ENCODE measurements at regions not wholly inside any gene's neighbourhood (a gene's known extent, or its start where the extent isn't known, plus 50 kb on each side); places are given as distances from the start of the nearest gene placed in this dataset.

DNA sequence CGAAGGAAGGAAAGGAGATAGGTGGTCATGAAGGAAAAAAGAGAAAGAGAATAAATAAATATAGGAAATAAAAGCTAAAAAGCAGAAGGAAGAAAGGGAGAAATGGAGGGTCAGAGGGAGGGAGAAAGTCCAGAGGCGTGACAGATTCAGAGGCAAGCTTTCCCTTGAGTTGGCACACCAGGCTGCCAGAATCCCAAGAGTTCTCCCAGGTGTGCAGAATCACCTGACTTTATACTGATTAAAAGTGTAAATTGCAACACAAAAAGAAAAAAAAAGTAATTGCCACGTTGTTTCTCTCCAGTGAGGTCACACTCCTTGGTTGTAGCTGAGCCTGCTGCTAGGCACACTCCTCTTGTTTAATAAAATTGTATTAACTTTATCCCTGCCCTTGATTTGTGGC, 669.9 kb upstream of the PKN2 start:
- TF ChIP-seq, protein P1, sequence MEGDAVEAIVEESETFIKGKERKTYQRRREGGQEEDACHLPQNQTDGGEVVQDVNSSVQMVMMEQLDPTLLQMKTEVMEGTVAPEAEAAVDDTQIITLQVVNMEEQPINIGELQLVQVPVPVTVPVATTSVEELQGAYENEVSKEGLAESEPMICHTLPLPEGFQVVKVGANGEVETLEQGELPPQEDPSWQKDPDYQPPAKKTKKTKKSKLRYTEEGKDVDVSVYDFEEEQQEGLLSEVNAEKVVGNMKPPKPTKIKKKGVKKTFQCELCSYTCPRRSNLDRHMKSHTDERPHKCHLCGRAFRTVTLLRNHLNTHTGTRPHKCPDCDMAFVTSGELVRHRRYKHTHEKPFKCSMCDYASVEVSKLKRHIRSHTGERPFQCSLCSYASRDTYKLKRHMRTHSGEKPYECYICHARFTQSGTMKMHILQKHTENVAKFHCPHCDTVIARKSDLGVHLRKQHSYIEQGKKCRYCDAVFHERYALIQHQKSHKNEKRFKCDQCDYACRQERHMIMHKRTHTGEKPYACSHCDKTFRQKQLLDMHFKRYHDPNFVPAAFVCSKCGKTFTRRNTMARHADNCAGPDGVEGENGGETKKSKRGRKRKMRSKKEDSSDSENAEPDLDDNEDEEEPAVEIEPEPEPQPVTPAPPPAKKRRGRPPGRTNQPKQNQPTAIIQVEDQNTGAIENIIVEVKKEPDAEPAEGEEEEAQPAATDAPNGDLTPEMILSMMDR (IDR thresholded peaks at IDR 0.05): no peak
- TF ChIP-seq POLR2A (IDR thresholded peaks at IDR 0.05): no peak

All from body of pancreas (tissue), 4 donors.